ENCODE measurements at regions not wholly inside any gene's neighbourhood (a gene's known extent, or its start where the extent isn't known, plus 50 kb on each side); places are given as distances from the start of the nearest gene placed in this dataset.

DNA sequence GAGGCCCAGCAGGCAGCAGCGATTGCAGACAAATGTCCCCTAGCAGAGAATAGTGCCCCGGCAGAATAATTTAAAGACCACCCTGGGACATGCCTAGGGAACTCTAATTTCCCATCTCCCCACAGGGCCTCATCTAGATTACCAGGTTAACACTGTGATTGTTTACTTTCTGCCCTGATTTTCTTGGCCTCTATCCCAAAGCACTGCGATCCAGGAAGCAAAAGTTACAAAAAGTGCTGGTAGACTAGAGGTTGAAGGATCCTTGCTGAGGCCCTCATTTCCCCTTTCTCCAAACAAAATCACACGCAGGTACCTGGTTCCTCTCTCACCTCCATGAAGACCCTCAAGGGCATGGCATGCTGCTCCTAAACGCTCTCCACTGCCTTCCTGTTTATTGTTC lies 229.7 kb downstream of the C1orf94 start:
- no peak for DNase-seq (ENCODE audit: low read depth, low spot score)
- in situ Hi-C loops (cut with HindIII; ENCODE audit: low sequenced_read_pairs), result no loop called here
- H3K4me3 ChIP-seq (ENCODE audit: low read depth, low read length), result no peak overlapping the region
- TF ChIP-seq, protein P1, sequence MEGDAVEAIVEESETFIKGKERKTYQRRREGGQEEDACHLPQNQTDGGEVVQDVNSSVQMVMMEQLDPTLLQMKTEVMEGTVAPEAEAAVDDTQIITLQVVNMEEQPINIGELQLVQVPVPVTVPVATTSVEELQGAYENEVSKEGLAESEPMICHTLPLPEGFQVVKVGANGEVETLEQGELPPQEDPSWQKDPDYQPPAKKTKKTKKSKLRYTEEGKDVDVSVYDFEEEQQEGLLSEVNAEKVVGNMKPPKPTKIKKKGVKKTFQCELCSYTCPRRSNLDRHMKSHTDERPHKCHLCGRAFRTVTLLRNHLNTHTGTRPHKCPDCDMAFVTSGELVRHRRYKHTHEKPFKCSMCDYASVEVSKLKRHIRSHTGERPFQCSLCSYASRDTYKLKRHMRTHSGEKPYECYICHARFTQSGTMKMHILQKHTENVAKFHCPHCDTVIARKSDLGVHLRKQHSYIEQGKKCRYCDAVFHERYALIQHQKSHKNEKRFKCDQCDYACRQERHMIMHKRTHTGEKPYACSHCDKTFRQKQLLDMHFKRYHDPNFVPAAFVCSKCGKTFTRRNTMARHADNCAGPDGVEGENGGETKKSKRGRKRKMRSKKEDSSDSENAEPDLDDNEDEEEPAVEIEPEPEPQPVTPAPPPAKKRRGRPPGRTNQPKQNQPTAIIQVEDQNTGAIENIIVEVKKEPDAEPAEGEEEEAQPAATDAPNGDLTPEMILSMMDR (IDR thresholded peaks at IDR 0.05; ENCODE audit: low read depth, low read length), result no peak

GRCh38 chr1:34406833-34407539 lies 230.3 kb downstream of the C1orf94 start:
- TF ChIP-seq, protein P1 (IDR thresholded peaks at IDR 0.05; ENCODE audit: low read depth, low read length), result no peak
- in situ Hi-C loops (cut with HindIII; ENCODE audit: low sequenced_read_pairs), result no loop called here
- no peak for DNase-seq (ENCODE audit: low read depth, low spot score)
- no peak overlapping the region for H3K4me3 ChIP-seq (ENCODE audit: low read depth, low read length)

- DNase-seq (ENCODE audit: low read depth, low spot score), result no peak
- no peak overlapping the region for H3K4me3 ChIP-seq (ENCODE audit: low read depth, low read length)
- TF ChIP-seq, protein P1 (IDR thresholded peaks at IDR 0.05; ENCODE audit: low read depth, low read length), result no peak
- in situ Hi-C loops (cut with HindIII; ENCODE audit: low sequenced_read_pairs), result no loop called here
Measured at GRCh38 chr1:34408011-34408410, 231.3 kb downstream of the C1orf94 start.

- no peak for DNase-seq (ENCODE audit: low read depth, low spot score)
- TF ChIP-seq, protein P1 (IDR thresholded peaks at IDR 0.05; ENCODE audit: low read depth, low read length), result no peak
- in situ Hi-C loops (cut with HindIII; ENCODE audit: low sequenced_read_pairs), result no loop called here
- no peak overlapping the region for H3K4me3 ChIP-seq (ENCODE audit: low read depth, low read length)
Measured at GRCh38 chr1:34409689-34410229, 233.1 kb downstream of the C1orf94 start.

DNA sequence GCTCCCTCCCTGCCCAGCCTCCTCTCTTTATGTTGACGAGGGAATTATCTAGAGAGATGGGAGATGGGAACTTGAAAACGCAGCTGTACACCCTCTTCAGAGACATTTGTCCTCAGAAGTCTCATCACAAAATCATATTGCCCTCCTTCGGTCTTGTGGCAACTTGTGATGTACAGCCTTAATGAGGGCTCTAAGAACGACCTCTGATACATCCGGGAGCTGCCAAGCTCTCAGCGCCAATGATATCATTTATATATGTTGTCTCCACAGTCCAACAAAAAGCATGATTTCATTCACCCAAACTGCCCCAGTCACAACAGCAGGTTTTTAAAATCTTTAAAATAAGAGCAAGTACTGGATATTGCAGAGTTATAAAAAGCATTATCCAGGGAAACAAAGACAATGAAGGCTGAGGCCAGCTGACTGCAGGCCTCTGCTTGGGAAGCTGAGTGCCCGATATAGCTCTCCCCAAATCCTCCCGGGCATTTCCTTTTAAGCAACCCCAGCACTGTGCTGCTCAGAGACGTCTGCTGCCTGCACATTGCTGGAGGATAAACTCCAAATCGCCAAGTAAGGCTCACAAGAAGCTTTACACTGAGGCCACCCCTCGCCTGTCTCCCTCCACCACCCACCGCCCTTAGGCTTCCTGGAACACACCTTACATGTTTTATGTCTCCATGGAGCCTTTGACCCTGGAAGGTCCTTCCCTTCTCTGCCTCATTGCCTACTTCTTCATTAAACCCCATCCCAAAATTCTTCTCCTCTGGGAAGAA lies 236.1 kb downstream of the C1orf94 start:
- H3K4me3 ChIP-seq (ENCODE audit: low read depth, low read length), result no peak overlapping the region
- TF ChIP-seq, protein P1 (IDR thresholded peaks at IDR 0.05; ENCODE audit: low read depth, low read length), result no peak
- in situ Hi-C loops (cut with HindIII; ENCODE audit: low sequenced_read_pairs), result no loop called here
- no peak for DNase-seq (ENCODE audit: low read depth, low spot score)

DNA sequence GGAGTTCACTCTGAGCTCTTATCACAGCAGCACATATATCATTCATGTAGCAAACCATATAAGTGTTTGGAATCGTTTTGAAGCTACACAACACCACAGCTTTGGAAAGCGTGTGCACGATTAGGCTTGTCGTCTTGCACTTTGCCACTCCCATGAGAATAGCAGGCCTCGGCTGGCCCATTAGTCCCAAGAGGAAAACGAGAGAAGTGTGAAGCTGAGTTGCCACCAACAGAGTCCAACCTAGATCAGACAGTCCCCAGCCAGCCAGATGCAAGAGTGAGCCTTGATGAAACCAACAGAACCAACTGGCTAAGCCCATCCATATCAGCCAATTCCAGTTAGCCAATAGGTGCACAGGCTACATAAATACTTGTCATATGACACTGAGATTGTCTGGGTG lies 238.4 kb downstream of the C1orf94 start:
- TF ChIP-seq, protein P1 (IDR thresholded peaks at IDR 0.05; ENCODE audit: low read depth, low read length), result no peak
- DNase-seq (ENCODE audit: low read depth, low spot score), result no peak
- in situ Hi-C loops (cut with HindIII; ENCODE audit: low sequenced_read_pairs), result no loop called here
- no peak overlapping the region for H3K4me3 ChIP-seq (ENCODE audit: low read depth, low read length)
